ENCODE measurements at regions not wholly inside any gene's neighbourhood (a gene's known extent, or its start where the extent isn't known, plus 50 kb on each side); places are given as distances from the start of the nearest gene placed in this dataset.
"Not testable (repeated sequence)": the region's sequence is repeated elsewhere in the genome, so short reads cannot be mapped to it uniquely, and the experiment has no call there.

DNA sequence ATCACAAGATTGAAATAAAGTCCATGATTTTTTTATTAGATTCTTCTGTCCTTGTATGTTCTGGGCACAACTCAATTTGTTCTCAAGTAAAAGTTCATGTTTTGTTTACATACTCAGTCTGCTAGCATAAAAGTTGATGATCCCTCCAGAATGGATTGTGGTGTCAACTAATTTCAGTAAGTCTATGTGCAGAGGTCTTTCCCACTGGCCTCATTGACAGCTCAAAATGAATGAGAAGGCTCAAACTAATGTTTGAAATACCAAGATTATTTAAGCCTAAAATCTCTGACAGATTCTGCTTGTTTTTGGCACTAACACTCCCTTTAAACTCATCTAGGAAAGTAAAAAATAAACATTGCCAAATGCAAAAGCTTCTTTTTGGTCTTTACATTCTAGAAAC lies 561.2 kb upstream of the CNTNAP5 start:
- intact Hi-C loops (cut with micrococcal nuclease) = no loop called here
- DNase-seq = no peak
- ATAC-seq = no peak

GRCh38 chr2:123468071-123468470 lies 557.0 kb upstream of the CNTNAP5 start:
- ATAC-seq (no peak), DNase-seq (no peak)
- intact Hi-C loops (cut with micrococcal nuclease) = no loop called here

DNA sequence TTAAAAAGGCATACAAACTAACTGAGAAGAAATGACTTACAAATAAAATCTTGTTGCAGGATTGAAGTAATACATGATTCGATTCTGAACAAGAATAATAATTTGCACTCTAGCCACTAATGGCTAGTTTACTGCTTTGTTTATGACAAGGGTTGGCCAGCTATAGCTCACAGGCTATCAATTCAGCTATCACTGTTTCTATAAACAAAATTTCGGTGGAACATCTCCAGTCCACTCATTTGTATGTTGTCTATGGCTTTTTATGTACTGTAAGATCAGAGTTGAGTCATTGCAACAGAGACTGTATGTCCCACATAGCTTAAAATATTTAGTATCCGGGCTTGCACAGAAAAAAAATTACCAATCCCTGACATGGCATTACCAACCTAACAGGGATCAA lies 543.7 kb upstream of the CNTNAP5 start:
- intact Hi-C loops (cut with micrococcal nuclease) = no loop called here
- ATAC-seq = no peak
- DNase-seq = no peak

DNA sequence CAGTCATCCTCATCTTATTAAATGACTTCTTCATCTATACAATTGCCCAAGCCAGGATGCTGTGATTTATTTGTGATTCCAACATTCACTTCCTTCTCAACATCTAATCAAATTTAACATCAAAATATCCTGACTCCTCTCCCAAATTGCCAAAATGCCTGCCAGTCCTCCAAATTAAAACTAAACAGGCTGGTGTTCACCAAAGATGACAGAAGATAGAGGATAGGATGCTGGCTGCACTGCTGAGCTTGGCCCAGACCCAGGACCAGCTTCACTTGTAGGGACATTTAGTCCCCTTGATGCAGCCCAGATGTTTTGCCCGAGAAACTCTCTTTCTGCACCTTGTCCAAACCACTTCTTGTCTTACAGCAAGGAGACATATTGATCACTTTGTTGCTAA lies 540.0 kb upstream of the CNTNAP5 start:
- ATAC-seq (no peak), DNase-seq (no peak)
- intact Hi-C loops (cut with micrococcal nuclease) = no loop called here

GRCh38 chr2:123493687-123494086 lies 531.4 kb upstream of the CNTNAP5 start:
- intact Hi-C loops (cut with micrococcal nuclease) = no loop called here
- DNase-seq (no peak), ATAC-seq (no peak)

- ATAC-seq = no peak
- intact Hi-C loops (cut with micrococcal nuclease) = no loop called here
- no peak for DNase-seq
Measured at GRCh38 chr2:123495241-123495640, 529.8 kb upstream of the CNTNAP5 start.

- ATAC-seq (no peak), DNase-seq (no peak)
- intact Hi-C loops (cut with micrococcal nuclease) = no loop called here
Measured at GRCh38 chr2:123500346-123500745, 524.7 kb upstream of the CNTNAP5 start.

DNA sequence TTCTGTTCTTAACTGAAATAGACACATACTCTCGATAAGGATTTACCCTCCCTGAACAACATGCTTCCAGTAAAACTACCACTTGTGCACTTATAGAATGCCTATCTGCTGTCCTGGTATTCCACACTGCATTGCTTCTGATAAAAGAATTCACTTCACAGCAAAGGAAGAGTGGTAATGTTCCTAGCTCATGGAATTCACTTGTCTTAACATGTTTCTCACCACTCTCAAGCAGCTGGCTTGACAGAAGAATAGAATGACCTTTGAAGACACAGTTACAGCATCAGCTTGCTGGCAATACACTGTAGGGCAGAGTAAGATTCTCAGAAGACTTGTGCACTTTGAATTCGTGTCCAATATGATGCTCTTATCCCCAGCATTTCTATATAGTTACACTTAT lies 524.1 kb upstream of the CNTNAP5 start:
- intact Hi-C loops (cut with micrococcal nuclease) = no loop called here

DNA sequence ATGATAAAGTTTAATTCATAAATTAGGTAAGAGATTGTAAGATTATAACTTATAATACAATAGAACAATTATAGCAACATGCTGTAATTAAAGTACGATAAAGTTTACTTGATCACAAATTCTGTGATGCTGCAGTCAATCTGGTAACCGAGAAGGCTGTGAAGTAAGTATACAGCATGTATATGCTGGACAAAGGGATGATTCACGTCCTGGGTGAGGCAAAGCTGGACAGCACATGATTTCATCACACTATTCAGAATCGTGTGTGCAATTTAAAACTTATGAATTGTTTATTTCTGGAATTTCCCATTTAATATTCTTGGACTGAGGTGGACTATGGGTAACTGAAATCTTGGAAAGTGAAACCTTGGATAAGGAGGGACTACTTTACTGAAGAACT lies 522.2 kb upstream of the CNTNAP5 start:
- intact Hi-C loops (cut with micrococcal nuclease) = no loop called here
- DNase-seq (no peak), ATAC-seq (no peak)

More for the DNA sequence above, 524.1 kb upstream of the CNTNAP5 start:
- DNase-seq (no peak), ATAC-seq (no peak)

GRCh38 chr2:123512547-123512946 lies 512.5 kb upstream of the CNTNAP5 start:
- DNase-seq = no peak
- ATAC-seq = no peak
- intact Hi-C loops (cut with micrococcal nuclease) = no loop called here

DNA sequence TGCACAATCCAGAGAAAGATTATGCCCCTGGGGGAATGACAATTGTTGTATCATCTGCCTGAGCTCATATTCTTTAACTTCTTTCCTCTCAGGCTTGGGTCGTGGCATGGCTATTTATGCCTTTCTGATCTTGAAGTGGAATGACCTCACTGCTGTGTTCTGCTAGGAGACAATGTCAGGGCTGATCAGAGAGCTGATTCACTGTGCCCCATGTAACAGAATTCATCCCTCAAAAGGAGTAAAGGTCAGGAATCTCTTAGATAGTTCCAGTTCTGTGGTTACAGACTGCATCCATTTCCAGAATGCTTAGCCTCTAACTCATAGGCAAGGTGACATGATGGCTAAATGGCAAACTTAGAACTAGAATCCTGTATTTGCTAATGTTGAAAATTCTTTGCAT lies 511.7 kb upstream of the CNTNAP5 start:
- ATAC-seq (no peak), DNase-seq (no peak)
- intact Hi-C loops (cut with micrococcal nuclease) = no loop called here

DNA sequence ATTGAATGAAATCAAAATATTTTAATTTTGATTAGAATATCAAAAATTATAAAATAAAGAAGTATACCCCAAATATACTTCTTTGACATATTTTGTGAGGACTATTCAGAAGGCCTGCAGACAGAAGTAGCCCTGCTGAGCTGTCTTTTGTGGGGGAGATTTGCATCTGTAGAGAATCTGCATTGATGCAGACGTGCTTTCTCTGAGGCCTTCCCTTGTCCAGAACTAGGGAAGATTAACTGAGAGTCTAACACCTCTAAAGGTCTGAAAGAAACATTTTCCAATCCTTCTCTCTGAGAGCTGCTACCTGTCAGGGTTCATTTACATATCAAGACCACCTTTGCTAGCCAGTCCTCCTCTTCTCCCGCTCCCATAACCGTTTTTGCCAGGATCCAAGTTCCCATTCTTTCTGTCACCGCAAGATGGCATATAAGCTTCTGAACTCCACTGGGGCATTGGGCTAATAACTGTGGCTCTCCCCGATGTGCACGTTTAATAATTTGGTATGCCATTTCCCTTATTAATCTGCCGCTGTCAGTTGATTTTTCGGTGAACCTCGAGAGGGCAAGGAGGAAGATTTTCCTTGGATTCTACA lies 510.4 kb upstream of the CNTNAP5 start:
- intact Hi-C loops (cut with micrococcal nuclease) = no loop called here
- ATAC-seq (no peak), DNase-seq (no peak)

DNA sequence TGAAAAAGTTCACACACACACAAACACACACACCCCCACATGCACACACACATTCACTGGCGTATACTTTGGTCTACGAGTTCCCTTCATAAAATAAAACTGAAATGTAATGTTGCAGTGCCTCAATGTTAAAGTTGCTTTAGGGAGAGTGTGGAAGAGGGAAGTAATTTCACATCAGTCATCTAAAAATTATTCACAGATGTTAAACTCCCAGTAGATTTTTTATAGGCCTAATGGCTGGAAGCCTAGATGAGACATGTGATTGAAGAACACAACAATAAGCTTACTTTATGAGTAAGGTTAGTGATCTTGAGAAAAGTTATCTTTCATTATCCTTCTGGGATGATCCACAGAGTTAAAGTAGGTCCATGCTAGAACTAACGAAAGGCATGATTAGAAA lies 506.7 kb upstream of the CNTNAP5 start:
- intact Hi-C loops (cut with micrococcal nuclease) = no loop called here
- peak; percentile 28 for ATAC-seq

GRCh38 chr2:123521854-123522253 lies 503.2 kb upstream of the CNTNAP5 start:
- intact Hi-C loops (cut with micrococcal nuclease) = no loop called here
- DNase-seq = no peak

More for the DNA sequence above, 506.7 kb upstream of the CNTNAP5 start:
- no peak for DNase-seq

GRCh38 chr2:123522498-123522897 lies 502.6 kb upstream of the CNTNAP5 start:
- ATAC-seq; DNase-seq; intact Hi-C loops (cut with micrococcal nuclease): not testable (repeated sequence)

More at GRCh38 chr2:123521854-123522253, 503.2 kb upstream of the CNTNAP5 start:
- ATAC-seq = peak; percentile 40

- DNase-seq (no peak), ATAC-seq (no peak)
- intact Hi-C loops (cut with micrococcal nuclease) = no loop called here
Measured at GRCh38 chr2:123528996-123529707, 495.9 kb upstream of the CNTNAP5 start.

GRCh38 chr2:123530004-123530403 lies 495.1 kb upstream of the CNTNAP5 start:
- intact Hi-C loops (cut with micrococcal nuclease) = no loop called here

DNA sequence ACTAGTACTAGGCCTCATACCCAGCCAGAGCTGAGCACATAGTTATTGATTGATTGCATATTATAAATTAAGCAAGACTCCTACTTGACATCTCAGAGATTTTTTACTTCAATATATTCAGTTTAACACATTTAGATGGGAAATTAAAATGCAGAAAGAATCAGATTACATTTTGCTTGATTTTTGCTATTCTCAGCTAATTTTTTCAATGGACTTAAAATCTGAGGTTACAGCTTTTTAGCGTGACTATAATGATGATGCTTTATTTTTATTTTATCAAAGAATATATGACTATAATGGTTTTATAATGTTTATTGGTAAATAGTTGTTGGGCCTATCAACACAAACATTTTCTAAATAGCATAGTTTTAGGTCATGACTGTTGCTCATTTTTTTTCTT lies 493.0 kb upstream of the CNTNAP5 start:
- intact Hi-C loops (cut with micrococcal nuclease) = no loop called here
- ATAC-seq (no peak), DNase-seq (no peak)

More at GRCh38 chr2:123530004-123530403, 495.1 kb upstream of the CNTNAP5 start:
- ATAC-seq (no peak), DNase-seq (no peak)

GRCh38 chr2:123532994-123533393 lies 492.1 kb upstream of the CNTNAP5 start:
- no peak for DNase-seq
- intact Hi-C loops (cut with micrococcal nuclease) = no loop called here
- no peak for ATAC-seq

GRCh38 chr2:123540291-123540690 lies 484.8 kb upstream of the CNTNAP5 start:
- no peak for ATAC-seq
- intact Hi-C loops (cut with micrococcal nuclease) = loop anchor here (10.0 kb wide), 1 partner anchor 1045 kb away; no protein-coding TSS in a partner anchor
- no peak for DNase-seq

DNA sequence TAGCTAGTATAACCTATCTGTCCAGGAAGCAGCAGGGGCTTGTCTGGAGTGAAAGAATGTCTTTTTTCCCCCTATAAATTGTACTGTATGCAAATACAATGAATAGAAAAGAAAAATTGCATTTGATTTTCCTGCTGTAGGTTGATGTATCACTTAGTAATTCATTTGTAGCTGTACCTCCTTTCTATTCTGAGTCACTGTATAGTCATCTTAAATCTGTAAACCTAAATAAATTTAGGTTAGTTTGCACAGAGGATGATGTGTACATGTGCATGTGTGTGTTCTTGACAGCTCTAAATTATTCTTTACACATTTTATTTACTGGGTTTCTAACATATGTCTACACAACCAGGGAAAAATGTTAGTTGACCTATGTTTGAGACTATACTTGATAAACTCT lies 478.7 kb upstream of the CNTNAP5 start:
- intact Hi-C loops (cut with micrococcal nuclease) = loop anchor here (10.0 kb wide), 1 partner anchor 1052 kb away; no protein-coding TSS in a partner anchor

More for the DNA sequence above, 478.7 kb upstream of the CNTNAP5 start:
- ATAC-seq (no peak), DNase-seq (no peak)
